ENCODE measurements at regions not wholly inside any gene's neighbourhood (a gene's known extent, or its start where the extent isn't known, plus 50 kb on each side); places are given as distances from the start of the nearest gene placed in this dataset.

GRCh38 chr4:161097821-161098220, 1066.0 kb downstream of the FSTL5 start:
- CTCF ChIA-PET, result no interaction called here
- Histone ChIP-seq H3K27me3 (ENCODE audit: low read length) (no peaks in the 10 kb centered on the region), H3F3A (ENCODE audit: low read length, unreplicated experiment) (no peaks in the 10 kb centered on the region), H3K27ac (ENCODE audit: low read length) (no peak overlapping the region), H3K4me2 (ENCODE audit: low read length) (no peak overlapping the region), H3K9me2 (replicated peaks; ENCODE audit: low read length) (no peaks in the 10 kb centered on the region), H3K4me1 (ENCODE audit: insufficient read depth, low read length) (no peaks in the 10 kb centered on the region), H4K20me1 (ENCODE audit: low read length) (no peaks in the 10 kb centered on the region), H3K9me3 (ENCODE audit: low read length) (no peaks in the 10 kb centered on the region), H3K79me2 (ENCODE audit: low read length) (no peaks in the 10 kb centered on the region), H3K36me3 (ENCODE audit: low read depth, low read length) (no peaks in the 10 kb centered on the region), H3K4me3 (ENCODE audit: low read length) (no peak overlapping the region), H3K9ac (ENCODE audit: low read length) (no peak overlapping the region), H2AFZ (ENCODE audit: low read length) (no peak overlapping the region)
- BruUV-seq (replicated peaks), result no TSS peak
- DNase-seq (no peak), ATAC-seq (no peak)
- no peak for TF ChIP-seq EZH2 (IDR thresholded peaks at IDR 0.05; ENCODE audit: low read length, unreplicated experiment)
- intact Hi-C loops (cut with micrococcal nuclease), result no loop called here
- POLR2A ChIA-PET (ENCODE audit: unreplicated experiment), result no interaction called here

GRCh38 chr4:161061046-161061445, 1102.8 kb downstream of the FSTL5 start:
- H2AFZ ChIP-seq (ENCODE audit: low read length), result no peak overlapping the region
- intact Hi-C loops (cut with micrococcal nuclease), result no loop called here
- CTCF ChIA-PET, result no interaction called here
- TF ChIP-seq EZH2phosphoT487 (IDR thresholded peaks at IDR 0.05; ENCODE audit: borderline replicate concordance, low read length), result no peak
- no peak for TF ChIP-seq CTCF (conservative IDR thresholded peaks at IDR 0.05; ENCODE audit: low read depth, low read length)
- TF ChIP-seq EZH2 (IDR thresholded peaks at IDR 0.05; ENCODE audit: low read length, unreplicated experiment), result no peak
- ATAC-seq, result no peak
- no peaks in the 10 kb centered on the region for H3K4me1 ChIP-seq (ENCODE audit: insufficient read depth, low read length)
- H3K9me3 ChIP-seq (ENCODE audit: low read length), result no peaks in the 10 kb centered on the region
- BruUV-seq (replicated peaks), result no TSS peak
- H3F3A ChIP-seq (ENCODE audit: low read length, unreplicated experiment), result no peaks in the 10 kb centered on the region
- no peaks in the 10 kb centered on the region for H3K36me3 ChIP-seq (ENCODE audit: low read depth, low read length)
- H3K4me3 ChIP-seq (ENCODE audit: low read length), result no peak overlapping the region
- H3K9me2 ChIP-seq (replicated peaks; ENCODE audit: low read length), result no peaks in the 10 kb centered on the region
- no peak for DNase-seq
- H3K27me3 ChIP-seq (ENCODE audit: low read length), result no peaks in the 10 kb centered on the region
- no peak overlapping the region for H3K4me2 ChIP-seq (ENCODE audit: low read length)
- H3K9ac ChIP-seq (ENCODE audit: low read length), result no peak overlapping the region
- H3K27ac ChIP-seq (ENCODE audit: low read length), result no peak overlapping the region
- H4K20me1 ChIP-seq (ENCODE audit: low read length), result no peaks in the 10 kb centered on the region
- POLR2A ChIA-PET (ENCODE audit: unreplicated experiment), result no interaction called here
- H3K79me2 ChIP-seq (ENCODE audit: low read length), result no peaks in the 10 kb centered on the region

Data from PC-3 (cell line).